Naive B cell (primary cell): ENCODE measurements at regions not wholly inside any gene's neighbourhood (a gene's known extent, or its start where the extent isn't known, plus 50 kb on each side); places are given as distances from the start of the nearest gene placed in this dataset.

Experiments used
- ATAC-seq, 2 donors: fragments of 150-1000 bp; cut with Tn5 transposase; 2 replicates each; pipeline ENCODE4 v1.10.0; 2021; ENCODE audit warnings: low read depth in 2 of 2, mild to moderate bottlenecking in 2 of 2, moderate library complexity in 2 of 2
- DNase-seq: peaks from one replicate; pipeline ENCODE4 v3.0.0; 2022
- H3K27ac Mint-ChIP-seq, 6 donors: one replicate each; pipeline ENCODE4 v1.8.0; 2020 to 2022; ENCODE audit warnings: mild to moderate bottlenecking in 6 of 6, mixed read lengths in 6 of 6, moderate library complexity in 5 of 6, inconsistent platforms in 2 of 6
- H3K27me3 Mint-ChIP-seq, 3 donors: one replicate each; pipeline ENCODE4 v1.8.0; 2021 to 2022; ENCODE audit warnings: mixed read lengths in 3 of 3, mild to moderate bottlenecking in 1 of 3
- H3K36me3 Mint-ChIP-seq, 2 donors: one replicate each; pipeline ENCODE4 v1.8.0; 2020 to 2022; ENCODE audit warnings: mixed read lengths in 2 of 2, inconsistent platforms in 1 of 2, mild to moderate bottlenecking in 1 of 2
- H3K4me1 Mint-ChIP-seq, 3 donors: one replicate each; pipeline ENCODE4 v1.8.0; 2020 to 2022; ENCODE audit warnings: mixed read lengths in 3 of 3, inconsistent platforms in 1 of 3, mild to moderate bottlenecking in 1 of 3, moderate library complexity in 1 of 3
- H3K4me3 Mint-ChIP-seq, 8 donors: one replicate each; pipeline ENCODE4 v1.8.0; 2020 to 2022; ENCODE audit warnings: mild to moderate bottlenecking in 8 of 8, mixed read lengths in 8 of 8, moderate library complexity in 8 of 8, inconsistent platforms in 2 of 8
- H3K9me3 Mint-ChIP-seq, 7 donors: one replicate each; pipeline ENCODE4 v1.8.0; 2020 to 2022; ENCODE audit warnings: mixed read lengths in 7 of 7, mild to moderate bottlenecking in 5 of 7, inconsistent platforms in 2 of 7, moderate library complexity in 1 of 7

DNA sequence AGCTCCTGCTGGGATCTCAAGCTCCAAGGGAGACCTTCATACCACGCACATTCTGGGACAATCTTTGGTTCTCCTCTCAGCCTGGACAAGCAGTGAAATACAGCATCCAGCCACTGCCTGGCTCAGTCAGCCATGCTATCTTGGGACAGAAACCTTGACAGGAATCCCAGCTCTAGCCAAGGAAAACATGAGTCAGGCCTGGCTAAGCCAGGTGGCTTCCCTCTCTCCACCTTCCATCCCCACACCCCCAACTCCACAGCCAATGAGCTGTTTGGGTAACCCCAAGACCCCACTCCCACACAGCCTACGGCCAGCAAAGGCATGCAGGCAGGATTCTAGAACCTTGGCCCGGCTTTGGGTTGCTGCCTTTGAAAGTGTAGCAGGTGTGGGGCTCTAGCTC lies 64.9 kb downstream of the MCFD2 start:
- H3K27me3 Mint-ChIP-seq, result peaks cover 0 to 14% (median 7%) of the 10 kb centered on the region in 3 donors
- no peak overlapping the region for H3K4me3 Mint-ChIP-seq
- H3K4me1 Mint-ChIP-seq, result peaks cover 7 to 15% (median 11%) of the 10 kb centered on the region in 3 donors
- no peak for DNase-seq
- H3K36me3 Mint-ChIP-seq, result no peaks in the 10 kb centered on the region
- H3K27ac Mint-ChIP-seq, result peak overlapping the region in 1 of 6 donors; percentile 68
- no peaks in the 10 kb centered on the region for H3K9me3 Mint-ChIP-seq
- ATAC-seq, result no peak

DNA sequence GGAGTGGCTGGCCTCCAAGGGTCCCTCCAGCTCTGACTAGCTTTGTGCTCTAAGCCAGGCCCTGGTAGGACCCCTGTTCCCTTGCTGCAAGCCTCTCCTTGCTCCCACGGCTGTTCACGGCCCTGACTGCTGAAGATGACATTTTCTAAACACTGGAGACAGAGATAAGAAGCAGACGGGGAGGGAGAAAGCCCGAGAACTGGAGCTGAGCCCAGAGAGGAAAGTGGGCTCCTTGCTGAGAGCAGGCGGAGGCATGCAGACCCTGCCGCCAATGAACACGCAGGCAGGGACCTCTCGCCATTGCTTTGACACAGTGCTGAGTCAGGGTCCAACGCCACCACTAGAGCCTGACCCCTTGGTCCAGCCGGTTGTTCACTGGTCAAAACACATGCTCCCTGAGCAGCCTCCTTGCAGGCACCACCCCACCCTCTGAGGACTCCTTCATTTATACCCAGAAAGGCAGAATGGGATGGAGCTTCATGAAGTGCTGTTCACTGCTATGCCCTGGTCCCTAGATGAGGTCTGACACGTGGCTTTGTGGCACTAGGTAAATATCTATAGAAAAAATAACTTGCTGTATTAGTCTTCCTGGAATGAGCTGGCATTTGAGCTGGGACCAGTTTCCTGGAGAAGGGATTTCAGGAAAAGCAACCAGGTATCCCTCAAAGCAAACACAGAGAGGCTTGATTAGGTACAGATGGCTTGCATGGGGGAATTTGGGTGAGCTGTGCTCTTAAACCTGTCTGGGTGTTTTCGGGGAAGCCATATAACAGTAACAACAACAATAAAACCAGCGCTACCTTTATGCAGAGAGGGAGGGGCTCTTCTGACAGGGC lies 65.7 kb downstream of the MCFD2 start:
- no peaks in the 10 kb centered on the region for H3K36me3 Mint-ChIP-seq
- no peak overlapping the region for H3K4me3 Mint-ChIP-seq
- no peaks in the 10 kb centered on the region for H3K9me3 Mint-ChIP-seq
- peaks cover 7 to 15% (median 11%) of the 10 kb centered on the region in 3 donors for H3K4me1 Mint-ChIP-seq
- no peak for ATAC-seq
- peaks cover 0 to 17% (median 7%) of the 10 kb centered on the region in 3 donors for H3K27me3 Mint-ChIP-seq
- DNase-seq, result no peak
- no peak overlapping the region for H3K27ac Mint-ChIP-seq

DNA sequence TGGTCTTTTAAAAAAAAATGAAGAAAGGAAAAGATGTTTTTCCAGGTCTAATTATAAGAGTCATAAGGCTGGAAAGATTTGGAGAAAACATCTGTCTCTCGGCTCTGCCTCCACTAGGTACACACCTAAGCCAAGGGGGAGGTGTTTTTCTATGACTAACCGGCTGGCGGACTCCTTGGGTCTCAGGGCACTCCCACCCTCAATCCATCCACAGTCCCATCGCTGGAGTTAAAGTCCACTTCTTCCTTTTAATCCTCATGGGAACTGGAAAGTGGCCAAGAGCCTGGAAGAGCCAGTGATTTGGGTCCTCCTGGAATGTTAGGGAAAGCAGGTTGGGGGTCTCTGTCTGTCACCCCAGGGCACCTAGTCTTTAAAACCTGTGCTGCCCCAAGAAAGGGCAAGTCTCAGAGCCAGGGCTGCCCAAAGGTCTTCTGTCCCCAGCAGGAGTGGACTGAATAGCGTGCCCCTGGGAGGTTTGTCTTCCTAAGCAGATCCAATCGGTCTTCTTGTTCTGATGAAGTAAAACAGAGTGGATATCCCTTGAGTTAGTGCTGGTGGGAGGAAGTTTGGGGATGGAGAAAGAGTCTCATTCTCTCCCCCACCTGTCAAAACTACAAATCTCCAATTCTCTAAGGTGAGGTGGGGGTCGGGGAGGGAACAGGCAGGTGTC lies 66.4 kb downstream of the MCFD2 start:
- no peak overlapping the region for H3K27ac Mint-ChIP-seq
- H3K27me3 Mint-ChIP-seq, result peaks cover 0 to 20% (median 7%) of the 10 kb centered on the region in 3 donors
- H3K9me3 Mint-ChIP-seq, result no peaks in the 10 kb centered on the region
- DNase-seq, result no peak
- no peaks in the 10 kb centered on the region for H3K36me3 Mint-ChIP-seq
- peaks cover 7 to 15% (median 11%) of the 10 kb centered on the region in 3 donors for H3K4me1 Mint-ChIP-seq
- ATAC-seq, result no peak
- H3K4me3 Mint-ChIP-seq, result peak overlapping the region in 2 of 8 donors; percentile 4 to 28

DNA sequence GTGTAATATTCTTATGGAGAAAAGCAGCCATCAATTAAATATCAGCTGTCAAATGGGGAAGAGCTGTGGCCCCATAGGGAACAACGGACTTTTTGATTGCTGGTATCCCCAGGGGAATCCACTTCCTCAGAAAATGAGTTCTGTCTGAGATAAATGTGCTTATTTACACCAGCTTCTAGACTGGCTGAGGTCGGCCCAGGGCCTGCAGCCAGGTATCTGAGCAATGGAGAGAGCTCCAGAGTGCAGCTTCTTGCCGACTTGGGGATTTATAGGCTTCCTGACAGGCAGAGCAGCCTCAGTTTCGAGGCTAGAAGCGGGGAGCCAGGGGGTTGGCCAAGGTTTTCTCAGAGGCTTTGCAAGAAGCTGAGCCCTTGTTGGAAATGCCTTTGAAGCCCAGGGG lies 67.2 kb downstream of the MCFD2 start:
- no peaks in the 10 kb centered on the region for H3K9me3 Mint-ChIP-seq
- peaks cover 7 to 15% (median 11%) of the 10 kb centered on the region in 3 donors for H3K4me1 Mint-ChIP-seq
- H3K27me3 Mint-ChIP-seq, result peaks cover 0 to 20% (median 7%) of the 10 kb centered on the region in 3 donors
- DNase-seq (peak; percentile 7), ATAC-seq (peak in 1 of 2 donors; percentile 58)
- peak overlapping the region in 2 of 6 donors; percentile 53 to 80 for H3K27ac Mint-ChIP-seq
- no peaks in the 10 kb centered on the region for H3K36me3 Mint-ChIP-seq
- peak overlapping the region in 1 of 8 donors; percentile 22 for H3K4me3 Mint-ChIP-seq

DNA sequence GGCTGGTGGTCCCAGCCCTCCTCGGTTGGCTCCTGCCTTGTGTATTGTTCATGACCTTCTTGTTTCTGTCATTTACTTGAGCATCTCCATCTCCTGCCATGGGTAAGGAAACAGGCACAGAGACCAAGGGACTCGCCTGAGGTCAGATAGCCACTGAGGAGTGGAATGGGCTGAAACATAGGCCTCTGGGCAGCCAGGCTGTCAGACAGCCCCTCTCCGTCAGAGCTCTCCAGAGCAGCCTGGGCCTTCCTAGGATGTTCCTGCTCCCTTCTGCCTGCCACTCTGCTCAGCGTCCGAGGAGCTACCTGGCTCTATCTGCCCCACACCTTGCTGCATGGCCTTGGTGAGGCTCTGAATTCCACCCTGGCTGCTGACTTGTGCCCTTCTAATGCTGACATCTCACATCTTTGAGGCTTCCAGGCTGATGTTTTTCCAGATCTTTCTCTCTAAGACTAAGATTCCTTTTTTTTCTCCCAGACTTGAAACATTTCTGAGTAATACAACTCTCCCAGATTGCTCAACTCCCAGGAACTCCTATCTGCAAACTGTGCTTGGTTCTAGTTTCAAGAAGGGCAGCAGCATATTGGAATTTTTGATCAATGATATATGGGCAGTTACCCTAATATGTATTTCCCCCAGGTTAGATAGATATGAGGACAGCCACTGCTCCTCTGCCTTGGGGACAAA lies 67.7 kb downstream of the MCFD2 start:
- DNase-seq (no peak), ATAC-seq (no peak)
- Mint-ChIP-seq H3K9me3 (no peaks in the 10 kb centered on the region), H3K27ac (peak overlapping the region in 2 of 6 donors; percentile 53 to 69), H3K4me3 (no peak overlapping the region), H3K36me3 (no peaks in the 10 kb centered on the region), H3K27me3 (peaks cover 0 to 20% (median 7%) of the 10 kb centered on the region in 3 donors), H3K4me1 (peaks cover 7 to 15% (median 11%) of the 10 kb centered on the region in 3 donors)

DNA sequence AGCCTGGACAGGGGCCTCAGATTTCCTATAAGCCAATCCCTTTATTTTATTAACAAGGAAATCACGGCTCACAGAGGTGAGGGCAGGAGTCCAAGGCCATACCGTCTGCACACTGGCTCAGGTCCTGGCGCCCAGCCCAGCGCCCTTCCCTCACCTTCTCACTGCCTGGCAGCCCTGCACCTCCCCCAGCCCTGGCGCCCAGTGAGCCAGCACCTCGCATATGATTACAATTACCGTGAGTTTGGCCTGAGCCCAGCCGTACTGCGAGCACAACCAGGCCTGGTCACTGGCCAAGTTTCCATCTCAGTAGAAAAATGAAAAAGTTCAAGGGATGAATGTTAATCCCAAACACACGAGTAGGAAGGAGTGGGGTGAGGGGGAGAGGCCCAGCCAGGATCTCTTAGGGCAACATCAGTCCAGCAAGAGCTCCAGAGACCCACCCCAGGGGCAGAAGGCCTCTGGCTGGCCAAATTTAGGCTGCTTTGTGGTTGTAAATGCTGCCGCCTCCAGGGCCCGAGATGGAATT lies 68.4 kb downstream of the MCFD2 start:
- peaks cover 0 to 20% (median 7%) of the 10 kb centered on the region in 3 donors for H3K27me3 Mint-ChIP-seq
- no peak overlapping the region for H3K27ac Mint-ChIP-seq
- H3K9me3 Mint-ChIP-seq, result no peaks in the 10 kb centered on the region
- DNase-seq (no peak), ATAC-seq (no peak)
- no peak overlapping the region for H3K4me3 Mint-ChIP-seq
- H3K4me1 Mint-ChIP-seq, result peaks cover 7 to 15% (median 12%) of the 10 kb centered on the region in 3 donors
- no peaks in the 10 kb centered on the region for H3K36me3 Mint-ChIP-seq

DNA sequence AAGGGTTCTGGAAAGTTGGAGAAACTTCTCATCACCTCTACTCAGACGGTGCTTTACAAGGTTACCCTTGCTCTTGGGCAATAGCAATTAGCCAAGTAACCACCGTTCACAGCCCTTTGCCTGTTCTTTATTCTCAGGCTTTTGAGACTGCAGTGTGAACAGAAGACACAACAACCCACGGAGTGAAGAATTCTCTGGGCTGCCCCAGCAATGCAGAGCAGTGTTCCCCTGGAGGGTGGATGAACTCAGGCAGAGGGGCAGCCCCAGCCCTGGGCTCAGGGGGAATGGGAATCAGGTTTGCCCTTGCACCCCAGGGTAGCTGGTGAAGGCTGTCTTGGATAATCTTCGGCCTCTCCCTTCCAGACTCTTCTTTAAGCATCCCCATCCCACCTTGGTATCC lies 69.1 kb downstream of the MCFD2 start:
- no peak for ATAC-seq
- Mint-ChIP-seq H3K4me1 (peaks cover 10 to 20% (median 19%) of the 10 kb centered on the region in 3 donors), H3K36me3 (no peaks in the 10 kb centered on the region), H3K27me3 (peaks cover 0 to 20% (median 7%) of the 10 kb centered on the region in 3 donors), H3K4me3 (no peak overlapping the region), H3K9me3 (no peaks in the 10 kb centered on the region), H3K27ac (peak overlapping the region in 1 of 6 donors; percentile 39)
- no peak for DNase-seq

DNA sequence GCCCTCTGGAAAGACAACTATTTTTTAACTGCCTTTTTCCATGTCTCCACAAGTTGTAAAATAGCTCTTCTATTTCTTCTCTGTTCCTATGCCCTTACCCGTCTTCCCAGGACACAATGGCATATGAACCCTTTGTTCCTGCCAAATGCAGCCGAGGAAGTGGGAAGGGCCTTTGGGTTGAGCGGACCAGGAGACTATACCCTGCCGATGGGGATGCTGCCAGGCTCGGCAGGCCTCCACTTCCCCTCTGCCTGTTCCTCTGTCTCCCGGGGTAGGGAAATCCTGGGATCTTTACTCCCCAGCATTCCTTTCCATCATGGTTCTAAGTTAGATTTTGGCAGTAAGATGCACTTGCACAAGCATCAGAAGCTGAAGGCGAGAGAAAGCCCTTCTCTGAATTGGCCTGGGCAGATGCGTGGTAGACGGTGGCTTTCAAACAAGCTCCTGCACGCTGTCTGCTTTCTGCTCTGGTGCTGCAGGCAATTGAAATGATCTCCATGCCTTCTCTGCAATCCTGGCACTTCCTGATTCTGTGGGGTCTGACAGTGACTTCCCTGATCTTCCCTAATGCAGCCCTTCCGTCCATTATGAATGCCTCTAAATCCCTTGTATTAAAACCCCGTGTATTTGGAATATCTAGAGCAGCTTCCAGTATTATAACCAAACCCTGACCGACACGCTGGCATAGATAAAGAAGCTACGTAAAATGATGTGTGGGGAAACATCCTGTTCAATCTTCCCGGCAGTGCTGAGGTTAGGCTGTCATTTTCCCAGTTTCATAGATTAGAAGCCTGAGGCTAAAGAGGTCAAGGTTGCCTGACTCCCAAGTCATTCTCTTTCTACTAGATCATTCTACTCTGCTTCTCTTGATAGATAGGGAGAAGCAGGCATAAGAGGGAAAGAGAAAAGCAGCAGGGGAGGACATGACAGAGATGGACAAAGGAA lies 69.8 kb downstream of the MCFD2 start:
- Mint-ChIP-seq H3K27ac (peak overlapping the region in 1 of 6 donors; percentile 39), H3K36me3 (no peaks in the 10 kb centered on the region), H3K9me3 (no peaks in the 10 kb centered on the region), H3K4me1 (peaks cover 12 to 22% (median 21%) of the 10 kb centered on the region in 3 donors), H3K4me3 (peak overlapping the region in 1 of 8 donors; percentile 9), H3K27me3 (peaks cover 0 to 20% (median 7%) of the 10 kb centered on the region in 3 donors)
- ATAC-seq, result no peak
- no peak for DNase-seq

DNA sequence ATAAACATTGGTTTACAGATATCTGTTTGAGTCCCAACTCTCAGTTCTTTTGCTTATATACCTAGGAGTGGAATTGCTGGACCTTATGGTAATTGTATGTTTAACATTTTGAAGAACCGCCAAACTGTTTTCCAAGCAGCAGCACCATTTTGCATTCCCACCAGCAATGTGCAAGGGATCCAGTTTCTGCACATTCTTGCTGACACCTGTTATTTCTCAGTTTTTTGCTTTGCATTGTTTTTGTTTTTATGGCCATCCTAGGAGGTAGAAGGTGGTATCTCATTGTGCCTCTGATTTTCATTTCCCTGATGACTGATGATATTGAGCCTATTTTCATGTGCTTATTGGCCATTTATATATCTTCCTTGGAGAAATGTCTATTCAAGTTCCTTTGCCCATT lies 71.2 kb downstream of the MCFD2 start:
- Mint-ChIP-seq H3K27me3 (peaks cover 0 to 20% (median 7%) of the 10 kb centered on the region in 3 donors), H3K4me3 (no peak overlapping the region), H3K36me3 (peaks cover 0 to 2% of the 10 kb centered on the region in 2 donors), H3K9me3 (no peaks in the 10 kb centered on the region), H3K27ac (no peak overlapping the region), H3K4me1 (peaks cover 12 to 22% (median 21%) of the 10 kb centered on the region in 3 donors)
- DNase-seq, result no peak
- ATAC-seq, result no peak

DNA sequence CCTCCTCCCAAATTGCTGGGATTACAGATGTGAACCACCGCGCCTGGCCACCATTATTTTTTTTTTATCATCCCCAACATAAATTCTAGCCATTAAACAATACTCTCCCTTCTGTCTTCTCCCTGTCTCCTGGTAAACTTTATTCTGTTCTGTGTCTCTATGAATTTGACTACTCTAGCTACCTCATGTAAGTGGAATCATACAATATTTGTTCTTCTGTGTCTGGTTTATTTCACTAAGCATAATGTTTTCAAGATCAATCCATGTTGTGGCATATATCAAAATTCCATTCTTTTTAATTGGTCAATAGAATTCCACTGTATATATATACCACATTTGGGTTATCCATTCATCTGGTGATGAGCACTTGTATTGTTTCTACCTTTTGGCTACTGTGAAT lies 71.6 kb downstream of the MCFD2 start:
- DNase-seq (no peak), ATAC-seq (no peak)
- H3K9me3 Mint-ChIP-seq, result no peaks in the 10 kb centered on the region
- H3K27me3 Mint-ChIP-seq, result peaks cover 0 to 16% (median 4%) of the 10 kb centered on the region in 3 donors
- no peak overlapping the region for H3K27ac Mint-ChIP-seq
- H3K4me3 Mint-ChIP-seq, result no peak overlapping the region
- peaks cover 12 to 21% (median 19%) of the 10 kb centered on the region in 3 donors for H3K4me1 Mint-ChIP-seq
- peaks cover 0 to 4% of the 10 kb centered on the region in 2 donors for H3K36me3 Mint-ChIP-seq

DNA sequence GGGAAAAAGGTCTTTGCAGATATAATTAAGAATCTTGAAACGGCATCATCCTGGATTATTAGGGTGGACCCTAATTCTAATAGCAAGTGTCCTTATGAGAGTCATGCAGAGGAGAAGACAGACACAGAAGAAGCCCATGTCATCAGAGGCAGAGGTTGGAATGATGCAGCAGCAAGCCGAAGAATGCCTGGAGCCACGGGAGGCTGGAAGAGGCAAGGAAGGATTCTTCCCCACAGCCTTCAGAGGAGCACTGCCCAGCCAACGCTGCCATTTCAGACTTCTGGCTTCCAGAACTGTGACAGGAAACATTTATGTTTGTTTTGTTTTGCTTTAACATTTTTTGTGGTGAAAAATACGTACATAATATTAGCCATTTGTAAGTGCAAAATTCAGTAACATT lies 72.3 kb downstream of the MCFD2 start:
- peaks cover 0 to 9% (median 0%) of the 10 kb centered on the region in 3 donors for H3K27me3 Mint-ChIP-seq
- peak overlapping the region in 1 of 8 donors; percentile 44 for H3K4me3 Mint-ChIP-seq
- ATAC-seq (no peak), DNase-seq (no peak)
- H3K4me1 Mint-ChIP-seq, result peaks cover 7 to 14% (median 12%) of the 10 kb centered on the region in 3 donors
- H3K27ac Mint-ChIP-seq, result peak overlapping the region in 1 of 6 donors; percentile 18
- no peaks in the 10 kb centered on the region for H3K9me3 Mint-ChIP-seq
- H3K36me3 Mint-ChIP-seq, result peaks cover 0 to 4% of the 10 kb centered on the region in 2 donors

DNA sequence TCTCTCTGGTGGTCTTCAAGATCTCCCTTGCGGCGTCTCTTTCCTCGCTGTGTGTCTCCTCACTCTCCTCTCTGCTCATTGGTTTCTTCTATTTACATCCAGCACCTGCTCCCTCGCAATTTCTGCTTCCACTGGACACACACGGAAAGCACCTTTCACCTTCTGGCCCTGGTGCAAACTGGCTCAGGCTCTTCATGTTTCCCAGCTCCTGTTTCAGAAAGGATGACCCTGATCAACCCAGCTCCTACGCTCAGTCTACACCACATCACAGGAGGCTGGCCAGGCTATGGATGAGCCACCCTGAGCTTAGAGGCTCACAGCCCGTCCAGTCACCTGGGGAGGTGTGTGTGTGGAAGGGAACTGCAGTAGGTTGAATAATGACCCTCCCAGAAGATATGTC lies 72.7 kb downstream of the MCFD2 start:
- ATAC-seq (no peak), DNase-seq (no peak)
- peaks cover 0 to 6% (median 0%) of the 10 kb centered on the region in 3 donors for H3K27me3 Mint-ChIP-seq
- peaks cover 4 to 11% (median 8%) of the 10 kb centered on the region in 3 donors for H3K4me1 Mint-ChIP-seq
- peak overlapping the region in 1 of 6 donors; percentile 31 for H3K27ac Mint-ChIP-seq
- H3K4me3 Mint-ChIP-seq, result peak overlapping the region in 1 of 8 donors; percentile 37
- no peaks in the 10 kb centered on the region for H3K9me3 Mint-ChIP-seq
- H3K36me3 Mint-ChIP-seq, result peaks cover 0 to 4% of the 10 kb centered on the region in 2 donors
